Bronchial epithelial cell (primary cell): ENCODE measurements at regions not wholly inside any gene's neighbourhood (a gene's known extent, or its start where the extent isn't known, plus 50 kb on each side); places are given as distances from the start of the nearest gene placed in this dataset.

ENCODE experiments used
- DNase-seq: peaks from one replicate; pipeline ENCODE4 v3.0.0-alpha.2; 2010; ENCODE audit warnings: low read depth
- FAIRE-seq: peaks from 2 replicates; lab custom pipeline; 2011; peaks lifted over from hg19 to GRCh38; lab: Jason Lieb, UNC
- H3K27me3 ChIP-seq: 2 replicates; pipeline ENCODE4 v1.5.1; 2011; ENCODE audit warnings: low read length; ENCODE audit not compliant: control insufficient read depth, insufficient read depth
- H3K36me3 ChIP-seq: 2 replicates; pipeline ENCODE4 v1.5.1; 2011; ENCODE audit warnings: low read length; ENCODE audit not compliant: control insufficient read depth, insufficient read depth
- H3K4me3 ChIP-seq: 2 replicates; pipeline ENCODE4 v1.5.1; 2011; ENCODE audit warnings: mild to moderate bottlenecking, low read depth, low read length, control low read depth
- TF ChIP-seq, protein P1 (sequence below): IDR thresholded peaks from 2 replicates; pipeline ENCODE4 v1.5.1; 2011; ENCODE audit warnings: mild to moderate bottlenecking, moderate library complexity, low read length, control low read depth, inconsistent platforms; ENCODE audit not compliant: insufficient read depth, severe bottlenecking

DNA sequence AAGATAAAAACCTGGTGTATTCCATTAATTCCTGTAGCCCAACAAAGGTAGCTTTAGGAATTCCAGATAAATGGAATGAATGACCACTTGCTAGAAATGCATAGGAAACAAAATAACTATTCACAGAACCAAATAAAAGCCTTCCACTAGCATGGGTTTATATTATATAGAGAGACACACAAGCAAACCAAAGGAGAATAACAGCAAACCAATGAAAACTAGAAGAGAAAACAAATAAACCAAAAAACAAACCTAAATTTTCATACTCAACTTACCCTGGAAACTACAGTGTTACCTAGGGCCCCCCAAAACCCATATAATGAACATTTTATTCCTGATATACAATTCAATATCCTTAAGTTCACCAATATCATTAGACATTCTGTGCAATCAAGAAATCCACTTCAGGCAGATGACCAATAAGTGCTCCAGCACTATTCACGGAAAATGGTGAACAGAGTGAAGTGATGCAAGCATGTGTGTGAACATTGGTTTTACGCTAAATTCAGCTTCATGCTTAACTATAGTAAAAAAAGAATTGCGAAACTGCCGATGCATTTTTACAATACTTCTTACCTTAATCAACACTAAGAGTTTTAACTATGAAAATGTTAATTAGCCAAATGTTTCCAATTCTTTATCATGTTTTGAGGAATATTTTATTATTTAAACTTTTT lies 1108.4 kb upstream of the TMEM132C start:
- Histone ChIP-seq H3K4me3 (no peak overlapping the region), H3K27me3 (no peaks in the 10 kb centered on the region), H3K36me3 (no peaks in the 10 kb centered on the region)
- FAIRE-seq, result no peak
- no peak for DNase-seq
- TF ChIP-seq, protein P1, sequence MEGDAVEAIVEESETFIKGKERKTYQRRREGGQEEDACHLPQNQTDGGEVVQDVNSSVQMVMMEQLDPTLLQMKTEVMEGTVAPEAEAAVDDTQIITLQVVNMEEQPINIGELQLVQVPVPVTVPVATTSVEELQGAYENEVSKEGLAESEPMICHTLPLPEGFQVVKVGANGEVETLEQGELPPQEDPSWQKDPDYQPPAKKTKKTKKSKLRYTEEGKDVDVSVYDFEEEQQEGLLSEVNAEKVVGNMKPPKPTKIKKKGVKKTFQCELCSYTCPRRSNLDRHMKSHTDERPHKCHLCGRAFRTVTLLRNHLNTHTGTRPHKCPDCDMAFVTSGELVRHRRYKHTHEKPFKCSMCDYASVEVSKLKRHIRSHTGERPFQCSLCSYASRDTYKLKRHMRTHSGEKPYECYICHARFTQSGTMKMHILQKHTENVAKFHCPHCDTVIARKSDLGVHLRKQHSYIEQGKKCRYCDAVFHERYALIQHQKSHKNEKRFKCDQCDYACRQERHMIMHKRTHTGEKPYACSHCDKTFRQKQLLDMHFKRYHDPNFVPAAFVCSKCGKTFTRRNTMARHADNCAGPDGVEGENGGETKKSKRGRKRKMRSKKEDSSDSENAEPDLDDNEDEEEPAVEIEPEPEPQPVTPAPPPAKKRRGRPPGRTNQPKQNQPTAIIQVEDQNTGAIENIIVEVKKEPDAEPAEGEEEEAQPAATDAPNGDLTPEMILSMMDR, result no peak

DNA sequence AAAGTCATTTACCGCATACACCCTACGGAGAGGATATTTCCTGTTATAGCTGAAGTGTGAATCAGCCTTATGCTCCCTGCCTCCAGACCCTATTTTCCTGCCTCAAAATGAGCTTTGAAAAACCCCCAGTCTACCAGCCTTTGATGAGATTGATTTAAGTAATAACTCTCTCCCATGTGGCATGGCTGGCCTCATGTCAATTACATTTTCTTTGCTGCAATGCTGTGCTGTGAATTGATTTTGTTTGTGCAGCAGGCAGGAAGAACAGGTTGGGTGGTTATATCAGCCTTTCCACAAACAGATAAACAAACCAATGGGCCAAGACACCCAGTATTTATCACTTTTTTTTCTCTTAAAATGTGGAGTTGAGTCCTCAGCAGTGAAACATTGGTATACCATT lies 1105.5 kb upstream of the TMEM132C start:
- TF ChIP-seq, protein P1, result no peak
- DNase-seq (no peak), FAIRE-seq (no peak)
- no peaks in the 10 kb centered on the region for H3K27me3 ChIP-seq
- no peak overlapping the region for H3K4me3 ChIP-seq
- H3K36me3 ChIP-seq, result no peaks in the 10 kb centered on the region

DNA sequence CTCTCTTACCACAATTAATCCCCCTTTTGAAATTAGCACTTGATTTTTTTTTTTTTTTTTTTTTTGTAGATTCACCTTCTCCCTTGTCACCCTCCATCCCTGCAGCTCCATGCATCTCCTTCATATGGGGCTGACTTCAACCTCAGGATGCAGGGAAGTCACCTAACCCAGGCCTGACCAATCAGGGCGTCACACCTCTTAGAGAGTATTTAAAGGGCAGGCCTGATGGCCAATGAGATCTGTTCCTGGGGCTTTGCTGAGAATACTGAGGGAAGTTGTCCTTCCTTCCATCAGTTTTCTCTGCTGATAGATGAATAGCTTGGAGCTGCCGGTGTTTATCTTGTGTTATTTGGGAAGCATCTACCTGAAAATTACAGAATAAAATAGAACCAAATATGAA lies 1104.7 kb upstream of the TMEM132C start:
- DNase-seq (no peak), FAIRE-seq (no peak)
- H3K4me3 ChIP-seq, result no peak overlapping the region
- no peaks in the 10 kb centered on the region for H3K36me3 ChIP-seq
- TF ChIP-seq, protein P1, result no peak
- H3K27me3 ChIP-seq, result no peaks in the 10 kb centered on the region

DNA sequence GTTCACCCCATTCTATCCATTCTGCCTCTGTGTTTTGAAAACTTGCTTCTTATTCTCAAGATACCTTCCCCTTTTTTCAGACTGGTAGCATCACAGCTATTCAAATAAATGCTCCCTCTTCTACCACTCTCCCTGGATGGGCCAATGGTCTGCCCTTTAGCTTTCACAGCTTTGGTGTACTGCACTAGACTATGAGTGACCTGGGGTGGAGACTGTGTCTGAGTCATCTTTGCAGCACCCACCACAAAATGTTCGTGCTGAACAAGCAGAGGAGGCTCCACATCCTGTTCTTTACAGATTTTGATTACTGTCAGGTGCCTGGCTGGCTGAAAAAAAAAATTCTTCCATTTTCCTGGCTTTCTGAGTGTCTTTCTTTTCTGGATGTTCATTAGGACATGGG lies 1104.1 kb upstream of the TMEM132C start:
- FAIRE-seq (no peak), DNase-seq (peak; percentile 76)
- Histone ChIP-seq H3K27me3 (no peaks in the 10 kb centered on the region), H3K4me3 (no peak overlapping the region), H3K36me3 (no peaks in the 10 kb centered on the region)
- TF ChIP-seq, protein P1, result no peak

DNA sequence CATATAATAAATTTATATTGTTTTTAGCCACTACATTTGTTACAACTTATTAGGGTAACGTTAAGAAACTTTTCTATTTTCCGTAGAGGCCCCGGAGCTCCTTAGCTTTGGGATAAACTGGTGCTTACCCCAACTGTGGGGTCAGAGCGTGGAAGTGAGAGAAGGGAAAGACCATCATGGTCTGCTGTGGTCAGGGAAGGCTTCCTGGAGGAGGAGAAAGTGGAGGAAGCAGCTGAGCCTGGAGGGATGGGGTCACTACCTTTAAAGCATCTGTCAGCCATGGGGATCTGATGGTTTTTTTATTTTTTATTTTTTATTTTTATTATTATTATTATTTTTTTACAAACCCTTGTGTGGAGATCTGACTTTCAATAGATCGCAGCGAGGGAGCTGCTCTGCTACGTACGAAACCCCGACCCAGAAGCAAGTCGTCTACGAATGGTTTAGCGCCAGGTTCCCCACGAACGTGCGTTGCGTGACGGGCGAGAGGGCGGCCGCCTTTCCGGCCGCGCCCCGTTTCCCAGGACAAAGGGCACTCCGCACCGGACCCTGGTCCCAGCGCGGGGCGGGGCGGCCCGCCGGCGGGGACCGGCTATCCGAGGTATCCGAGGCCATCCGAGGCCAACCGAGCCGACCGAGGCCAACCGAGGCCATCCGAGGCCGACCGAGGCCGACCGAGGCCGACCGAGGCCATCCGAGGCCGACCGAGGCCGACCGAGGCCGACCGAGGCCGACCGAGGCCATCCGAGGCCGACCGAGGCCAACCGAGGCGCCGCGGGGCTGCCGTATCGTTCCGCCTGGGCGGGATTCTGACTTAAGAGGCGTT lies 1101.2 kb upstream of the TMEM132C start:
- Histone ChIP-seq H3K4me3 (peak overlapping the region; percentile 49), H3K27me3 (no peaks in the 10 kb centered on the region), H3K36me3 (no peaks in the 10 kb centered on the region)
- no peak for DNase-seq
- TF ChIP-seq, protein P1, result no peak
- FAIRE-seq, result no peak
